ENCODE measurements at regions not wholly inside any gene's neighbourhood (a gene's known extent, or its start where the extent isn't known, plus 50 kb on each side); places are given as distances from the start of the nearest gene placed in this dataset.

- TF ChIP-seq, protein P1, sequence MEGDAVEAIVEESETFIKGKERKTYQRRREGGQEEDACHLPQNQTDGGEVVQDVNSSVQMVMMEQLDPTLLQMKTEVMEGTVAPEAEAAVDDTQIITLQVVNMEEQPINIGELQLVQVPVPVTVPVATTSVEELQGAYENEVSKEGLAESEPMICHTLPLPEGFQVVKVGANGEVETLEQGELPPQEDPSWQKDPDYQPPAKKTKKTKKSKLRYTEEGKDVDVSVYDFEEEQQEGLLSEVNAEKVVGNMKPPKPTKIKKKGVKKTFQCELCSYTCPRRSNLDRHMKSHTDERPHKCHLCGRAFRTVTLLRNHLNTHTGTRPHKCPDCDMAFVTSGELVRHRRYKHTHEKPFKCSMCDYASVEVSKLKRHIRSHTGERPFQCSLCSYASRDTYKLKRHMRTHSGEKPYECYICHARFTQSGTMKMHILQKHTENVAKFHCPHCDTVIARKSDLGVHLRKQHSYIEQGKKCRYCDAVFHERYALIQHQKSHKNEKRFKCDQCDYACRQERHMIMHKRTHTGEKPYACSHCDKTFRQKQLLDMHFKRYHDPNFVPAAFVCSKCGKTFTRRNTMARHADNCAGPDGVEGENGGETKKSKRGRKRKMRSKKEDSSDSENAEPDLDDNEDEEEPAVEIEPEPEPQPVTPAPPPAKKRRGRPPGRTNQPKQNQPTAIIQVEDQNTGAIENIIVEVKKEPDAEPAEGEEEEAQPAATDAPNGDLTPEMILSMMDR (IDR thresholded peaks at IDR 0.05), result no peak
- TF ChIP-seq POLR2A (IDR thresholded peaks at IDR 0.05), result no peak
Measured at GRCh38 chr18:43950062-43950461, 672.8 kb upstream of the SYT4 start.
